ENCODE measurements at regions not wholly inside any gene's neighbourhood (a gene's known extent, or its start where the extent isn't known, plus 50 kb on each side); places are given as distances from the start of the nearest gene placed in this dataset.
"Not testable (repeated sequence)": the region's sequence is repeated elsewhere in the genome, so short reads cannot be mapped to it uniquely, and the experiment has no call there.

DNA sequence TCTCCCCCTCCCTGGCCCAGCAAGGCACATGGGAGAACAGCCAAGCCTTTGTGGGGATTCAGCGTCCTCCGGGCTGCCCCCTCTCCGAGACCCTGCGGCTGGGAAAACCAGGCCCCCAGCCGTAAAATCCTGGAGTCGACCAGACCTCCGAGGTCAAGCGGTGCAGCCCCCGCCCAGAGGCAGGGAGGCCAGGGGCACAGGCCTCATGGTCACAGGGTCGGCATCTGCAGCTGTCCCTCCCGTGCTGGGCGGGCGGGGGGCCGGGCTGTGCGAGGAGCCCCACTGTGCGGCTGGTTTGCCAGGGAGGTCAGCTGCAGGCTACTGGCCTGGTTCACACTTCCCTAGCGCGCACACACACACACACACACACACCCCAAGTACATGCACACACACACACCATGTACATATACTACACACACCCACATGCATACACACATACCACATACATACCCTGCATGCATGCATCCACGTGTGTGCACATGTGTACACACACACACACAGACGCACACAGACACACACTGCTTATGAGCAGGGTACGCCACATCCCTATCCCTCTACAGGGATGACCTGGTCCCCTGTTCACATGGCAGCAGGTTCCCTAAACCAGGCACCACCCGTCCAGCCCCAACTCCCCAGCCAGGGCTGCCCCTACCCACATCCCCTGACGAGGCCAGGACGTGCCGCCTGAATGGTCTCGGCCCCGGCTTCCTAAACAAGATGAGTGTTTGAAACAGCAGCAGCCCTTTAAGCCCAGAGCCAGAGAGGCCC lies 108.9 kb upstream of the CIBAR2 start:
- DNase-seq (ENCODE audit: low spot score): no peak

DNA sequence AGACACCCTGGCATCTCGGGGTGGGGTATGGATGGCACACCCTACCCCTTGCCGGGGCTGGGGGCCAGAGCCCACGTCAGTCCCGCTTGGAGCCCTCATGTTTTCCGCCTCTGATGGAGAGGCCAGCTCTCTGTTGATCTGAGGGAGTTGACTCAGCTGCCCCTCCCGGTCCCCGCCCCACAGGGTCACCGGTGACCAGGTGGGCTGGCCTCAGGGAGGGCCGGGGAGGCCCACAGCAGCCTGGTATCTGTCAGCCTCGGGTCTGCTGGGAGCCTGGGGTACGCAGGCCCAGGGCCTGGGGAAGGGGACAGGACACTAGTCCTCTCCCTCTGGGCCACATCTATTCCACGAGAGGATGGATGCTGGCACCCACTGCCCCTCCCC lies 109.5 kb upstream of the CIBAR2 start:
- no peak for DNase-seq (ENCODE audit: low spot score)

- DNase-seq (ENCODE audit: low spot score): no peak
Measured at GRCh38 chr16:85222155-85222863, 110.0 kb upstream of the CIBAR2 start.

DNA sequence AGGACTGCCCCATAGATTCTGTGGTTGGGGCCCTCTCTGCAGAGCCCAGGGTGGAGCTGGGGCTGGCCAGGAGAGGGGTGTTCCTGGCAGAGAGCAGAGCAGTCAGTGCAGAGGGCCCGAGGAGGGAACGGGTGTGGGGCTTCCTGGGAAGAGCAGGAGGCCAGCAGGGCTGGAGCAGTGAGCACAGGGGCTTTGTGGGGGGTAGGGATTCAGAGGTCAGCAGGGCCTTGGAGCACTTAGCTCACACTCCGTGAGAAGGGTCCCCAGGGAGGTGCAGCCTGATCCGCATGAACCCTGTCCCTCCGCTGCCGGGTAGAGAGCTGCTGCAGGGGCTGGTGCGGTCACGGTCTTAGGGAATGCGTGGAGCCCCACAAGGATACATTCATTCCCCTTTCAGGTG lies 113.0 kb upstream of the CIBAR2 start:
- no peak for DNase-seq (ENCODE audit: low spot score)

DNA sequence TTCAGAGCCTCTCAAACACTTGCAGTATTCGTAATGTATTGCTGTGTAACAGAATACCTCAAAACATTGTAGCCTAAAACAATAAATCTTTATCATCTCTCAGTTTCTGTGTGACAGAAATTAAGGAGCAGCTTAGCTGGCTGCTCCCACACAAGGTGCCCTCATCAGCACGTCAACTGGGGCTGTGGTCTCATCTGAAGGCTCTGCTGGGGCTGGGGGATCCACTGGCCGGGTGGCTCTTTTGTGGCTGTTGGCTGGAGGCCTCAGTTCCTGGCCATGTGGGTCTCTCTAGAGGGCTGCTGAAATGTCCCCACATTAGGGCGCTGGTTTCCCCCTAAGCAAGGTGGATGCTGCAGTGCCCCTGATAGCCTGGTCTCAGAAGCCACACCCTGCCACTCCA lies 113.4 kb upstream of the CIBAR2 start:
- no peak for DNase-seq (ENCODE audit: low spot score)

- DNase-seq (ENCODE audit: low spot score): no peak
Measured at GRCh38 chr16:85227084-85227945, 115.0 kb upstream of the CIBAR2 start.

GRCh38 chr16:85227946-85228862 lies 115.9 kb upstream of the CIBAR2 start:
- DNase-seq (ENCODE audit: low spot score): no peak

GRCh38 chr16:85228970-85229430 lies 116.7 kb upstream of the CIBAR2 start:
- DNase-seq (ENCODE audit: low spot score): no peak

- no peak for DNase-seq (ENCODE audit: low spot score)
Measured at GRCh38 chr16:85229869-85230462, 117.7 kb upstream of the CIBAR2 start.

GRCh38 chr16:85230764-85231383 lies 118.6 kb upstream of the CIBAR2 start:
- not testable (repeated sequence) for DNase-seq (ENCODE audit: low spot score)

- no peak for DNase-seq (ENCODE audit: low spot score)
Measured at GRCh38 chr16:85231959-85232358, 119.7 kb upstream of the CIBAR2 start.

DNA sequence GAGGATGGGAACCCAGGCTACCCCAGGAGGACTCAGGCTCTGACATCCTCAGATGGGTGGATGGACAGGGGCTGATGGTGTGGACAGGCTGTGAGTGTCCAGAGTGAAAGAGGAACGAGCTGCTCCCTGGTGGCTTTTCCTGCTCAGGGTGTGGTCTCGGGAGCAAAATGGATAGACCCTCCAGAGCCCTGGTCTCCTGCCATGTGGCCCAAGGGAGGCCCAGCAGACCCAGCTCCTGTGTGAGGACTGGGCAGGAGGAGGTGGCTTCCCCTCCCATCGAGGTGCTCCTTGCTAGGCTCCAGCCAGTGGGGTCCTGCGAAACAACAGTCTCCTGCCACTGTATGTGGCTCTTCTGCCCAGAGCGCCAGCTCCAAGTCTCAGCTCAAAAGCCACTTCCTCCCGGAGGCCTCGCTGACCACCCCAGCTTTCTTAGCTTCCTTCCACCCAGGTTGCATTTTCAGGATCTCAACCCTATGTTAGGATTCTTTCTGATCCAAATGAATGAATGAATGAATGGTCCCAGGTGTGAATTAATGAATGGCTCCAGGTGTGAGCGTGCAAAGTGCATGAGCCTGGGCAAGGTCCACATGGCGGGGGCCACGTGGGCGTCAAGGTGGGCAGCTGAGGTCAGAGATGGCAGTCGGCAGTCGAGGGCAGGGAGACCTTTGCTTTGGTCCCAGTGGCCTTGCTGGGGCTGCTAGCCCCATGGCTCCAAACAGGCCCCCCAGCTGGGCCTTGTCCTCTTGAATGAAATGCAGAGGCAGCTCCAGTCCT lies 120.3 kb upstream of the CIBAR2 start:
- no peak for DNase-seq (ENCODE audit: low spot score)

- no peak for DNase-seq (ENCODE audit: low spot score)
Measured at GRCh38 chr16:85233516-85233915, 121.2 kb upstream of the CIBAR2 start.

DNA sequence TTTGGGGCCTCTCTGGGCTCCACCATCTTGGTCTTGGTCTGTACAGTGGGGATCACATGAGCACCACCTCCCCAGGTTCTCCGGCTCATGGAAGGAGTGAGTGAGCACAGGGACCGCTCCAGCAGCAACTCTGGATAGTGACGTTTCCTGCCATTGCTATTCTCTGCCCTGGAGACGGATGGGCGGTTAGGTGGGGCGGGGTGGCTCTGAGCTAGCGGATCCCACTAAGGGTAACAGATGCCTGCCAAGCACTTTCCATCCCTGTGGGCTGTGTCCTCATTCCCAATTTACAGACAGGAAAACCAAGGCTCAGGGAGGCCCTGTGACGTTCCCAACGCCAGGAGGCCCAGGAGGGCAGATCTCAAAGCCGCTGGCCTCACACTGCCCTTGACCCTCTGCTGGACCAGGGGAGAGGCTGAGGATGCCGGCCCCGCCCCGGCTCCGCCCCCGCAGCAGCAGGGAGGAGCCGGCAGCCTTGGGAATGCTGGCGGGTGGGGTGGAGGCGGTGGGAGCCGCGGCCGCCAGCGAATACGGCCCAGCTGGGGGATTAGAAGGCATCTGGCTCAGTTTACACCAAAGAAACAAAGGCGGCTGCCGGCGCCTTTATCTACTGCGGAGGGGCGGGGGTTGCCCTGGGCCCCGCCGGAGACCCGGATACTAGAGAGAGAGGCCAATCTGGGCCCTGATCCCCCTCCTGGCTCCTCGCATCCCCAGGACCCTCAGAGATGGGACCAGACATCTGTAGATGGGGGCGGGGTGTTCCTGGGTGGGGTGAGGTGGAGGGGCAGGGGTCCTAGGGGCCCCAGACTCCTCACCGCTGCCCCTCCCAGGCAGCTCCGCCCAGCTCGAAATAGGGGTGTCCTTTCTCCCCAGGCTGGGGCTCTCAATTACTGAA lies 122.3 kb upstream of the CIBAR2 start:
- DNase-seq (ENCODE audit: low spot score): peak; percentile 54

DNA sequence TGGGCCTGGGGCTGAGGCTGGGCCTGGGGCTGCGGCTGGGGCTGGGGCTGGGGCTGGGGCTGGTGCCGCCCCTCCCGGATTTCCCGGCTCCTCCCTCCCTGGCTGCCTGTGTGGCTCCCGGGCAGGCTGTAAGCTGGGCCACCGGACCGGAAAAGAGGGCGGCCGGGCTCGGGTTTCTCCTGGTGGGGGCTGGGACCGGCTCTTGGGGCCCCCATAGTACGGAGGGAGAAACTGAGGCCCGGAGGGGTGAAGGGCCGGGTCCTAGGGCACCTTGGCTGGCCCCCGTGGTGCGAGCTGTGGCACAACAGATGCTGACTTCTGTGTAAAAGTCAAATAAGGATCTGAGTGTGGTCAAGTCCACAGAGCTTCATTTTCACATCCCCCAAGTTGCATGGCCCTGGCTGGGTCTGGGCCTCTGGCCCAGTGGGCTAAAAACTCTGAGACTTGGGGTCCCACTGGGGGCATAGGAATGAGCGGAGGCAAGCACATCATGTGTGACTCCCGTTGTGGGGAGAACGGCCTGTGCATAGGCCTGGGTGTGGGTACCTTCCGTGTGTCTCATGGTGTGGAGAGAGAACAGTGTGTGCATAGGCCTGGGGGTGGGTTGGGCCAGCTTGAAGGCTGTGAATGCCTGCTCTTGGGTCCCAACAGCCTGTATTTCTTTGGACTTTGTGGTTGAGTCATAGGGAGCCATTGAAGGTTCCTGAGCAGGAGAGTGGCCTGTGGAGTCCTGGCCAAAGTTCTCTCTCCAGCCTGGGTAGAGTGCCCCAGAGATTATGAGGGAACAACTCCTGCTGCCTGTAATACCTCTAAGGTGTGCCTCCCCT lies 123.9 kb upstream of the CIBAR2 start:
- DNase-seq (ENCODE audit: low spot score): no peak

GRCh38 chr16:85236818-85237150 lies 124.5 kb upstream of the CIBAR2 start:
- DNase-seq (ENCODE audit: low spot score): no peak

DNA sequence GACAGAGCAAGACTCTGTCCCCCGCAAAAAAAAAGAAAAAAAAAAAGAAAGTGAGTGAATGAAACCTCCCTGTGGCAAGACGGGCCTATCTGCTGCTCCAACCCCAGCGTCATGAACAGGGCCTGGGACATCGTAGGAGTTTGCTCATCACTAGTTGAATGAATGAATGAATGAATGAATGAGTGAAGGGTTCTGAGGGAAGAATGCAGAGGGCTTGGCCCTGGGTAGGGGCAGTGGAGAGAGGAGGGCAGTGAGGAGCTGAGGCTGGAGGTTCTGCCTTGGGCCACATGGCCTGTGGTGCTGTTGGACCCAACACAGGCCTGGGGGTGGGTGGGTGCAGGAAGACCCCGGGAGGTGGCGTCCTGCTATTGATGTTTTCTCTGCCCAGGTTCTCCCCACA lies 125.5 kb upstream of the CIBAR2 start:
- DNase-seq (ENCODE audit: low spot score): no peak

- no peak for DNase-seq (ENCODE audit: low spot score)
Measured at GRCh38 chr16:85238233-85238647, 126.0 kb upstream of the CIBAR2 start.
